ENCODE measurements at regions not wholly inside any gene's neighbourhood (a gene's known extent, or its start where the extent isn't known, plus 50 kb on each side); places are given as distances from the start of the nearest gene placed in this dataset.

GRCh38 chr3:64798316-64798715 is 110.5 kb upstream of the ADAMTS9 start:
- TF ChIP-seq EZH2 (IDR thresholded peaks at IDR 0.05; ENCODE audit: insufficient read depth, low read length) (no peak), CTCF (IDR thresholded peaks at IDR 0.05; ENCODE audit: insufficient read depth, low read depth, low read length) (no peak)
- no peaks in the 10 kb centered on the region for H3K36me3 Mint-ChIP-seq (ENCODE audit: low read depth, unreplicated experiment)
- H2AFZ ChIP-seq (ENCODE audit: low read depth, low read length), result no peak overlapping the region
- H3K4me1 ChIP-seq (ENCODE audit: insufficient read depth, low read length), result no peaks in the 10 kb centered on the region
- no peak overlapping the region for H3K27ac Mint-ChIP-seq (ENCODE audit: unreplicated experiment)
- no peaks in the 10 kb centered on the region for H3K79me2 ChIP-seq (ENCODE audit: insufficient read depth, low read length)
- H3K4me1 Mint-ChIP-seq (ENCODE audit: low read depth, unreplicated experiment), result peaks cover 4% of the 10 kb centered on the region
- no peak for DNase-seq (ENCODE audit: low read depth)
- H3K9ac ChIP-seq (ENCODE audit: low read length), result no peak overlapping the region
- H3K27ac ChIP-seq (ENCODE audit: low read depth, low read length), result no peak overlapping the region
- no peak overlapping the region for H3K4me2 ChIP-seq (ENCODE audit: low read length)
- no peak for FAIRE-seq
- no peak overlapping the region for H3K4me3 Mint-ChIP-seq (ENCODE audit: unreplicated experiment)
- no peaks in the 10 kb centered on the region for H3K36me3 ChIP-seq (ENCODE audit: insufficient read depth, low read length)
- H3K27me3 ChIP-seq (ENCODE audit: insufficient read depth, low read length), result no peaks in the 10 kb centered on the region
- H4K20me1 ChIP-seq (ENCODE audit: insufficient read depth, low read length), result no peaks in the 10 kb centered on the region
- H3K9me3 Mint-ChIP-seq (ENCODE audit: unreplicated experiment), result peaks cover 6% of the 10 kb centered on the region
- no peaks in the 10 kb centered on the region for H3K9me3 ChIP-seq (ENCODE audit: insufficient read depth, low read depth, low read length)
- no peaks in the 10 kb centered on the region for H3K27me3 Mint-ChIP-seq (ENCODE audit: low read depth, unreplicated experiment)
- H3K4me3 ChIP-seq (ENCODE audit: insufficient read depth, low read depth, low read length), result no peak overlapping the region

- no peak for DNase-seq (ENCODE audit: low read depth)
- Histone ChIP-seq H3K27me3 (ENCODE audit: insufficient read depth, low read length) (no peaks in the 10 kb centered on the region), H3K79me2 (ENCODE audit: insufficient read depth, low read length) (no peaks in the 10 kb centered on the region), H3K4me3 (ENCODE audit: insufficient read depth, low read depth, low read length) (no peak overlapping the region), H3K27ac (ENCODE audit: low read depth, low read length) (no peak overlapping the region), H3K9ac (ENCODE audit: low read length) (no peak overlapping the region), H3K36me3 (ENCODE audit: insufficient read depth, low read length) (no peaks in the 10 kb centered on the region), H3K4me1 (ENCODE audit: insufficient read depth, low read length) (no peaks in the 10 kb centered on the region), H3K9me3 (ENCODE audit: insufficient read depth, low read depth, low read length) (no peaks in the 10 kb centered on the region), H2AFZ (ENCODE audit: low read depth, low read length) (no peak overlapping the region), H3K4me2 (ENCODE audit: low read length) (no peak overlapping the region), H4K20me1 (ENCODE audit: insufficient read depth, low read length) (no peaks in the 10 kb centered on the region)
- Mint-ChIP-seq H3K27me3 (ENCODE audit: low read depth, unreplicated experiment) (no peaks in the 10 kb centered on the region), H3K36me3 (ENCODE audit: low read depth, unreplicated experiment) (no peaks in the 10 kb centered on the region), H3K4me3 (ENCODE audit: unreplicated experiment) (no peak overlapping the region), H3K9me3 (ENCODE audit: unreplicated experiment) (peaks cover 6% of the 10 kb centered on the region), H3K4me1 (ENCODE audit: low read depth, unreplicated experiment) (no peaks in the 10 kb centered on the region), H3K27ac (ENCODE audit: unreplicated experiment) (no peak overlapping the region)
- TF ChIP-seq CTCF (IDR thresholded peaks at IDR 0.05; ENCODE audit: insufficient read depth, low read depth, low read length), result no peak
- no peak for TF ChIP-seq EZH2 (IDR thresholded peaks at IDR 0.05; ENCODE audit: insufficient read depth, low read length)
- FAIRE-seq, result no peak
These were observed 109.0 kb upstream of the ADAMTS9 start for GRCh38 chr3:64796607-64797399.

GRCh38 chr3:64792445-64792844 is 104.6 kb upstream of the ADAMTS9 start:
- DNase-seq (ENCODE audit: low read depth) (peak; percentile 32), FAIRE-seq (no peak)
- TF ChIP-seq CTCF (IDR thresholded peaks at IDR 0.05; ENCODE audit: insufficient read depth, low read depth, low read length) (no peak), EZH2 (IDR thresholded peaks at IDR 0.05; ENCODE audit: insufficient read depth, low read length) (no peak)
- H3K36me3 Mint-ChIP-seq (ENCODE audit: low read depth, unreplicated experiment), result no peaks in the 10 kb centered on the region
- Histone ChIP-seq H3K4me1 (ENCODE audit: insufficient read depth, low read length) (no peaks in the 10 kb centered on the region), H4K20me1 (ENCODE audit: insufficient read depth, low read length) (no peaks in the 10 kb centered on the region), H3K27ac (ENCODE audit: low read depth, low read length) (no peak overlapping the region), H3K4me3 (ENCODE audit: insufficient read depth, low read depth, low read length) (no peak overlapping the region), H3K79me2 (ENCODE audit: insufficient read depth, low read length) (no peaks in the 10 kb centered on the region), H2AFZ (ENCODE audit: low read depth, low read length) (no peak overlapping the region), H3K4me2 (ENCODE audit: low read length) (no peak overlapping the region), H3K27me3 (ENCODE audit: insufficient read depth, low read length) (no peaks in the 10 kb centered on the region), H3K9ac (ENCODE audit: low read length) (no peak overlapping the region), H3K9me3 (ENCODE audit: insufficient read depth, low read depth, low read length) (no peaks in the 10 kb centered on the region), H3K36me3 (ENCODE audit: insufficient read depth, low read length) (no peaks in the 10 kb centered on the region)
- no peaks in the 10 kb centered on the region for H3K27me3 Mint-ChIP-seq (ENCODE audit: low read depth, unreplicated experiment)
- H3K4me1 Mint-ChIP-seq (ENCODE audit: low read depth, unreplicated experiment), result no peaks in the 10 kb centered on the region
- no peak overlapping the region for H3K27ac Mint-ChIP-seq (ENCODE audit: unreplicated experiment)
- no peaks in the 10 kb centered on the region for H3K9me3 Mint-ChIP-seq (ENCODE audit: unreplicated experiment)
- H3K4me3 Mint-ChIP-seq (ENCODE audit: unreplicated experiment), result no peak overlapping the region
